ENCODE measurements at regions not wholly inside any gene's neighbourhood (a gene's known extent, or its start where the extent isn't known, plus 50 kb on each side); places are given as distances from the start of the nearest gene placed in this dataset.

DNA sequence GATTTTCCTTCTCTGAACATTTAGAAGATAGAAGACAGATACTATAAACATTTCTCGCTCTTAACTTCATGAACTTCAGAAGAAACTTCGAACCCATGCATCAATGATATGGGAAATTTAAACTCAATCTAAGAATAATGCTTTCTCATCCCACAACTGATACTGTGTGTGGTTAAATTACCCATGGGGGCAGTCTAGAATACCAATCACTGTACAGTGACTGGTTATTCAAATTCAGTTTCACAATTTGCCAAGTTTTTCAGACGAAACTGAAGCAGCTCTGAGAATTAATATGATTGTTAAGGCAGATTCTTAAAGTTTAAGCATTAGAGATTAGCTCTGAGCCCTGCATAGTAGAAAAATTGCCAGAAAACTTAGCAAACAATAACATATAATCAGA is 431.0 kb downstream of the SH3GL2 start:
- no peaks in the 10 kb centered on the region for H3K27me3 Mint-ChIP-seq
- no peaks in the 10 kb centered on the region for H3K4me1 Mint-ChIP-seq
- no peaks in the 10 kb centered on the region for H3K36me3 Mint-ChIP-seq
- H3K27ac Mint-ChIP-seq: no peak overlapping the region
- ATAC-seq (ENCODE audit: low read depth) (no peak), DNase-seq (ENCODE audit: low spot score in 2 of 2) (no peak)
- peaks cover 2% of the 10 kb centered on the region for H3K9me3 Mint-ChIP-seq
- no peak overlapping the region for H3K4me3 Mint-ChIP-seq

DNA sequence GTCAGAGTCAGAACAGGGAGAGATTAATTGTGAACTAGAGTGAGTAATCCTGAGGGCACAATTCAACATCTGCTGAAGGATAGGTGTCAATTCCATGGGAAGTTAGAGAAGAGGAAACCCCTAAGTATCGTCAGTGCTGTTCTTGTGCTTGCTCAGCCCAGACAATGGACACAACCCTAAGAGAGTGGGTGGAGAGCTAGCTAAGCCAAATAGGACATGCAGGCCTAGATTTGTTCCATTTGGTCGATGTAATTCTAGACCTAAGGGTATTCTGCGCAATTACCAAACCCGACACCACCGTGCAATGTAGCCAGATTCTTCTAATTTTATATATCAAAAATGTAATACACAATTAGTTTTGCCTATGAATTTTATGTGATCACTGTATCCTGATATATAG is 431.6 kb downstream of the SH3GL2 start:
- no peak for ATAC-seq (ENCODE audit: low read depth)
- H3K27ac Mint-ChIP-seq: no peak overlapping the region
- DNase-seq (ENCODE audit: low spot score in 2 of 2): no peak
- no peaks in the 10 kb centered on the region for H3K27me3 Mint-ChIP-seq
- no peaks in the 10 kb centered on the region for H3K4me1 Mint-ChIP-seq
- H3K9me3 Mint-ChIP-seq: peaks cover 1% of the 10 kb centered on the region
- H3K36me3 Mint-ChIP-seq: no peaks in the 10 kb centered on the region
- no peak overlapping the region for H3K4me3 Mint-ChIP-seq

DNA sequence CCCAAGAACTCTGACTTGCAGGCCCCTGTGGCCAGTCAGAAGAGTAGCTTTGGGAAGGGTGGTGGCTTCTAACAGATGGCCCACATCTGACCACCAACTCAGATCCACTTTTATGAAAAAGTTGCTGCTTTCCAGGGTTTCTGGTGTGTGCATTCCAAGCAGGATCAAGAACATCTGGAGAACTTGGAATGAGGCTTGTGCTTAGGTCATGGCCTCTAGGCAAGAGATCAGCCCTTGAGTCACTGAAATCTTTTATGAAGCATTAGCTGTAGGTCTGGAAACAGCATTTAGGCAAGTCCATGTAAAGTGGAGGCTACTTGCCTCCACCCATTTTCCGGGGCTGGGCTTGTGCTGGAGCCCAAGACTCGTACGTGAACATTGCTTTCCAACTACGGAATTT is 433.3 kb downstream of the SH3GL2 start:
- Mint-ChIP-seq H3K9me3 (peaks cover 1% of the 10 kb centered on the region), H3K36me3 (no peaks in the 10 kb centered on the region), H3K4me1 (no peaks in the 10 kb centered on the region), H3K4me3 (no peak overlapping the region), H3K27ac (no peak overlapping the region), H3K27me3 (no peaks in the 10 kb centered on the region)
- ATAC-seq (ENCODE audit: low read depth): no peak
- no peak for DNase-seq (ENCODE audit: low spot score in 2 of 2)

DNA sequence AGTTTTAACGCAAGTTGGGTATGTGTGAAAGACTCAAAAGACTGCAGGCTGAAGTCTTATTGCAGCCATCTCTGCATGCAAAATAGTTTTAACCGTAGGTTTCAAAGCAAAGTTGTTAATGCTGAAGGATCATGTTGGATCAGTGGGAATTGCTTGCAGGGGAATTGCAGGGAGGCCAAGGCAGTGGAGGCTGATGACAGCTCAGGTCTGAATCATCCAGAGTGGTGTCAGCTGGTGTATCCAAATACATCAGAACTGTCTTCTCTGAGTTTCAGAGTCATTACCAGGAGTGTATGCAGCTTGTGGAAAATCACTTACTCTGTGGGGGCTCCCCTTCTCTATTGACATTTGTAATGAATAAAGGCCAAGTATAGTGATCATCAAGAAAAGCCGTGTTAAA is 435.7 kb downstream of the SH3GL2 start:
- H3K4me3 Mint-ChIP-seq: no peak overlapping the region
- peaks cover 8% of the 10 kb centered on the region for H3K9me3 Mint-ChIP-seq
- no peak overlapping the region for H3K27ac Mint-ChIP-seq
- no peaks in the 10 kb centered on the region for H3K36me3 Mint-ChIP-seq
- DNase-seq (ENCODE audit: low spot score in 2 of 2): no peak
- H3K4me1 Mint-ChIP-seq: no peaks in the 10 kb centered on the region
- ATAC-seq (ENCODE audit: low read depth): no peak
- no peaks in the 10 kb centered on the region for H3K27me3 Mint-ChIP-seq

DNA sequence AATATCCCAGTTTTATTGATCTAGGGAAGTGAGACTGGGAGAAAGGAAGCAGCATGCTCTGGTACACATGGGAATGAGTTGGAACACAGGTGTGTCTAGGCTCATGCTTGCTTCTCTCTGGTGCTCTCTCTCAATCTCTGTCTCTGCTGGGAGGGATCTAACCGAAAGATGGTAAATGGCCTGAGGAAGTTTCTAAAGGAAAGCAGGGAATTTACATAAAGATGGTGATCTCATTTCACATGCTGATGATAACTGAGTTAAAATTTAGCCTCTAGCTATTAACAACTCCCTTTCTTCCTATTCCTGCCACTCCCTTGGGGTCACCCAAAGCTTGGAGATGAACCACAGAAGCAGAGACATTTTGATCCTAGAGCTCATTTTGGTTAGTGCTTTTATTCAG is 436.2 kb downstream of the SH3GL2 start:
- Mint-ChIP-seq H3K4me3 (no peak overlapping the region), H3K9me3 (peaks cover 8% of the 10 kb centered on the region), H3K27ac (no peak overlapping the region), H3K27me3 (no peaks in the 10 kb centered on the region), H3K4me1 (no peaks in the 10 kb centered on the region), H3K36me3 (no peaks in the 10 kb centered on the region)
- ATAC-seq (ENCODE audit: low read depth): no peak
- DNase-seq (ENCODE audit: low spot score in 2 of 2): no peak

DNA sequence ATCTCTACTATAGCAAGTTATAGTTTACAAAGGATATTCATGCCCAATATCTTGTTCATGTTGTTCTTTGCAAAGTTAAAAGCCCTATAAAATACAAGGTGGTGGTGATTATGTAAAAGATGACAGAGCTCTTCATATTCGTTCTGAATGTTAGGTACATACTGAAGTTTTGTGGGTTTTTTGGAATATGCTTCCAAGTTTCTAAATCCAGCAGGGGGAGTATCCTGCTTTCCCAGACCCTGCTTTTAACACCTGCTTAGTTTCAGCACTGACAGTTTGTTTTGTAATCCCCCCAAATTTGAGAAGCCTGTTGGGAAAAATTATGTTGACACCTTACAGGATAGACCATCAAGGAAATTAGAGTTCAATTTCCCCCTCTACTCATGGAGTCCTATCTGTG is 438.3 kb downstream of the SH3GL2 start:
- Mint-ChIP-seq H3K9me3 (peaks cover 8% of the 10 kb centered on the region), H3K4me1 (no peaks in the 10 kb centered on the region), H3K4me3 (no peak overlapping the region), H3K27ac (no peak overlapping the region), H3K36me3 (no peaks in the 10 kb centered on the region), H3K27me3 (no peaks in the 10 kb centered on the region)
- no peak for ATAC-seq (ENCODE audit: low read depth)
- no peak for DNase-seq (ENCODE audit: low spot score in 2 of 2)

DNA sequence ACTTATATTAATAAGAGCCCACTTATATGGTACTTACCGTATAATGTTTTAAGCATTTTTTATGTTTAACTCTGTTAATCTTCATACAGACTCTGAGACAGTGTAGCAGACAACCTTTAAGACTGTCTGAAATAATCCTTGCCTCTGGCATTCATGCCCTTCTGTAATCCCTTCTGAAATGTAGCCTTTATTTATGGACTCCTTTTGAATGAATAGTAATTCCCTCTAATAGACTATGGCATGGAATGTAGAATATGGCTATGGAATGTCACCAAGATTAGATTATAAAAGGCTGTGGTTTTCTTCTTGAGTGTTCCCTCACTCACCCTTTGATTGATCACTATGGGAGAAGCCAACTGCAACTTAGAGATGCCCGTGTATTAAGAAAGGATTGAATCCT is 439.4 kb downstream of the SH3GL2 start:
- no peaks in the 10 kb centered on the region for H3K4me1 Mint-ChIP-seq
- H3K27ac Mint-ChIP-seq: no peak overlapping the region
- H3K27me3 Mint-ChIP-seq: no peaks in the 10 kb centered on the region
- H3K4me3 Mint-ChIP-seq: no peak overlapping the region
- no peak for ATAC-seq (ENCODE audit: low read depth)
- H3K36me3 Mint-ChIP-seq: no peaks in the 10 kb centered on the region
- DNase-seq (ENCODE audit: low spot score in 2 of 2): no peak
- H3K9me3 Mint-ChIP-seq: peaks cover 9% of the 10 kb centered on the region

DNA sequence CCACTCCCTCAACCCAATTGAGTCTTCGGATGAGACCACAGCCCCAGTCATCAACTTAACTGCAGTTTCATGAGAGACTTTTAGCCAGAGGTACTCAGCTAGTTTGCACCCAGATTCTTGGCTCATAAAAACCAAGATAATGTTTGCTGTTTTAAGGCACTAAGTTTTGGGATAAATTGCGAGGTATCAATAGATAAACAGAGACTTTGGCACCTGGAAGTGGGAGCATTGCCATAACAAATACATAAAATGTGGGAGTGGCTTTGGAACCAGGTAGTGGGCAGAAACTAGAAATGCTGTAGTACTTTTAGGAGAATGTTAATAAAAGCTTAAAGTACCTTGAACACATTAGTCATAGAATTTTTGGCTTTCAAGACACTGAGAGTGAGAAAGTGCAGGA is 439.8 kb downstream of the SH3GL2 start:
- no peak overlapping the region for H3K4me3 Mint-ChIP-seq
- peaks cover 9% of the 10 kb centered on the region for H3K9me3 Mint-ChIP-seq
- no peaks in the 10 kb centered on the region for H3K4me1 Mint-ChIP-seq
- no peak overlapping the region for H3K27ac Mint-ChIP-seq
- ATAC-seq (ENCODE audit: low read depth): no peak
- H3K27me3 Mint-ChIP-seq: no peaks in the 10 kb centered on the region
- no peaks in the 10 kb centered on the region for H3K36me3 Mint-ChIP-seq
- DNase-seq (ENCODE audit: low spot score in 2 of 2): no peak

DNA sequence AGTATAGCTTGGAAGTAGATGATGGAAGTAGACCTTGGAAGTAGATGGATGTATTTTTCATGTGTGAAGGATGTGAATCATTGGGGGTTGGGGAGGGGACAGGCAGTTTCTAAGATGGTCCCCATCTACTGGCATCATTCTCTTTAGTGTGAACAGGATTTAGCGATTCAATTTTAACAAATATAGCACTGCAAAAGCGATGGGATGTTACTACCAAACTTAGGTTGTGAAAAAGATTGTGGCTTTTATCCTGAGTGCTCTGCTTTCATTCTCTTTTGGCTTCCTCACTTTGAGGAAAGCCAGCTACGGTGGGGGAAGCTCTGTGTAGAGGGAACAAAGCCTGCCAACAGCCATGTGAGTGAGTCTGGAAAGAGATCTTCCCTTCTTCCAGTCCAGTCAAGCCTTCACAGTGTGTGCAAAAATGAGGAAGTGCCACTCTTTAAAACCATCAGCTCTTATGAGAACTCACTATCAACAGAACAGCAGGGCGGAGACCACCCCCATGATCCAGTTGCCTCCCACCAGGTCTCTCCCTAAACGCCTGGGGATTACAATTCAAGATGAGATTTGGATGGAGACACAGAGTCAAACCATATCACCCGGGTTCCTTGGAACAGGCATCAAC is 441.4 kb downstream of the SH3GL2 start:
- Mint-ChIP-seq H3K9me3 (peaks cover 11% of the 10 kb centered on the region), H3K4me1 (no peaks in the 10 kb centered on the region), H3K27ac (no peak overlapping the region), H3K27me3 (no peaks in the 10 kb centered on the region), H3K36me3 (no peaks in the 10 kb centered on the region), H3K4me3 (no peak overlapping the region)
- DNase-seq (ENCODE audit: low spot score in 2 of 2) (no peak), ATAC-seq (ENCODE audit: low read depth) (no peak)

DNA sequence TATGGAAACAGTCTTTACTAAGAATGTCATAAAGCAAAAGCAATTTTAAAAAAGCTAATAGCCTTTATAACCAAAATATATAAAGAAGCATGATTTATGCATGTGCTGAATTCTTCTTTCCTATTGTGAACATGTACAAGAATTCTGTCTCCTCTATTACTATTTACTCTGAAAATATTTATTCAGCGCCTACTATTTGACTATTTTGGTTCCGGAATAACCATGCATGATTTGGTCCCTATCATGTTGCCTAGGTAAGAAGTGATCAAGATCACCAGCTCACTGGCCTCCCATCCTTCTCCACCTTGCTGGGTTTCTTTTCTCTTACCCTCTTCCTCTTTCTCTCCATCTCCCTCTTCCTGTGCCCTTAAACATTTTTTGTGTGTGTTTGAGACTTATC is 443.8 kb downstream of the SH3GL2 start:
- ATAC-seq (ENCODE audit: low read depth) (no peak), DNase-seq (ENCODE audit: low spot score in 2 of 2) (no peak)
- H3K4me3 Mint-ChIP-seq: no peak overlapping the region
- H3K27ac Mint-ChIP-seq: no peak overlapping the region
- peaks cover 11% of the 10 kb centered on the region for H3K9me3 Mint-ChIP-seq
- no peaks in the 10 kb centered on the region for H3K36me3 Mint-ChIP-seq
- H3K4me1 Mint-ChIP-seq: no peaks in the 10 kb centered on the region
- no peaks in the 10 kb centered on the region for H3K27me3 Mint-ChIP-seq

DNA sequence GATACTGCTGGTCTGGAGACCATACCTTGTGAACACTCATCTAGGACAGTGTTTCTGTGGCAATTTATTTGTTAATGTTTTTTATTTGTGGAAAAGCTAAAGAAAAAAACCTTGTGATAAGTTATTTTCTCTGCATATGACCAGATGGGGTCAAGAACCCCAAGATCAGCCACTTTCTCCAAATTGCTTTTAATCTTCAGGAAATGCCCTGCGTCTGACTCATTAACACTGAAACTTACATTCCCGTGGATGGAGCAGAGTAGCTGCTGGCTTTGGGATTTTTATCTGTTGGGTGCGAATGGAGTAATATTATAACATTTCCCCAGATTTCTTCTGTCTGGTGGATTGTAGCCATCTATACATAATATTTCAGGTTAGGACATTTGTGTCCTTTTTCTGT is 444.5 kb downstream of the SH3GL2 start:
- DNase-seq (ENCODE audit: low spot score in 2 of 2): no peak

DNA sequence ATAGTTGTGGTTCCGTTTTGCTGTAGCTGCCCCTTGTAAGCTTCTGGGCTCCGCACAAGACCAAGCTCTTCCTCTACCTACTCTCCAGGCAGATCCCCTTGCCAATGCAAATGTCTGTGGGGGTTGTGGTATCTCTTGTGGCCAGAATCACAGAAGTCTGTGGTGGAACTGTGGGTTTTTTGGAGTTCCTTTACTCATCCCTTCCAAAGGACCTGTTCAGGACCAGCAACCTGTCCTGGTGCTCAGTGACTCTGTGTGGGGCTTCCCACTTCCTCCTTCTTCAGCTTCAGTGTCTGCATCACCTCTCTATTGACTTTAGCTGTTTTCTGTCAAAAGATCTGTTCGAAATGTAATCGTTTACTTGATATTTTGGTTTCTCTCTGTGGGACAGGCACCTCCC is 441.3 kb upstream of the ADAMTSL1 start:
- no peaks in the 10 kb centered on the region for H3K36me3 Mint-ChIP-seq
- H3K4me3 Mint-ChIP-seq: no peak overlapping the region
- H3K4me1 Mint-ChIP-seq: no peaks in the 10 kb centered on the region
- peaks cover 2% of the 10 kb centered on the region for H3K27me3 Mint-ChIP-seq
- H3K9me3 Mint-ChIP-seq: peaks cover 6% of the 10 kb centered on the region
- no peak for DNase-seq (ENCODE audit: low spot score in 2 of 2)
- no peak overlapping the region for H3K27ac Mint-ChIP-seq
- no peak for ATAC-seq (ENCODE audit: low read depth)

More for the DNA sequence above, 444.5 kb downstream of the SH3GL2 start:
- H3K27me3 Mint-ChIP-seq: peaks cover 2% of the 10 kb centered on the region
- peaks cover 12% of the 10 kb centered on the region for H3K9me3 Mint-ChIP-seq
- no peaks in the 10 kb centered on the region for H3K4me1 Mint-ChIP-seq
- no peak for ATAC-seq (ENCODE audit: low read depth)
- H3K36me3 Mint-ChIP-seq: no peaks in the 10 kb centered on the region
- H3K27ac Mint-ChIP-seq: no peak overlapping the region
- H3K4me3 Mint-ChIP-seq: no peak overlapping the region

DNA sequence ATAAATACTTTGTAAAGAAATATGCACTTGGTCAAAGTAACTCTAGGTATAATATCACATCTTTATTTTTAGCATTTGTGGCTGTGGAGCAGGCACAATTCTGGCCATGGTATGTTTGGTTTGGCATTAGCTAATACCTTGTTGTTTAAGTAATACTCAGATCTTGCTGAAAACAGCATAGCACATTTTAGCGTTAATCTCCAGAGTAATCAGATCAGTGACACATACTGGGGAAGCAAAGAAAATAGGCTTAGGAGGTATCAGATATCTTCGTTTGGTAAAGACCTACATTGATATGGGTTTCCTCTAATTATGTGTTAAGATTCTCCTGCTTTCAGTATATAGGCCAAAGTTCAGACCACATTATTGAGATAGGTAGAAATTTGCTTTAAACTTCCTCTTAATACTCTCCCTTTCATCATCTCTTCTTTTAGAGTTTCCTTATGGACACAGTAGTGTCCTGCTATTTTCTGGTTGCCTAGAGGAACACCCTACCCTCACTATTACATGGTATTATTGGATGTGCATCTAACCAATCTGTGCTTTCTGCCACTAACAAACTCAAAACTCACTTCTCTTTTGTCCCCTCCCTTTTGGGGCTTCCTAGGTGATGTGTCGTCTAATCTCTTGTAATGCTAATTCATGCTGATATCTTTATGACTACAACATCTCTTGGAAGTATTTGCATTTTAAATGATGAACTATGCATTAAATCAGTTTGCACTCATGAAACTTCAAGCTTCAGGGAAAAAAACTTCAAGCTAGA is 437.3 kb upstream of the ADAMTSL1 start:
- no peak for DNase-seq (ENCODE audit: low spot score in 2 of 2)
- Mint-ChIP-seq H3K4me1 (no peaks in the 10 kb centered on the region), H3K27ac (no peak overlapping the region), H3K36me3 (no peaks in the 10 kb centered on the region), H3K27me3 (no peaks in the 10 kb centered on the region), H3K4me3 (no peak overlapping the region), H3K9me3 (no peaks in the 10 kb centered on the region)
- ATAC-seq (ENCODE audit: low read depth): no peak

DNA sequence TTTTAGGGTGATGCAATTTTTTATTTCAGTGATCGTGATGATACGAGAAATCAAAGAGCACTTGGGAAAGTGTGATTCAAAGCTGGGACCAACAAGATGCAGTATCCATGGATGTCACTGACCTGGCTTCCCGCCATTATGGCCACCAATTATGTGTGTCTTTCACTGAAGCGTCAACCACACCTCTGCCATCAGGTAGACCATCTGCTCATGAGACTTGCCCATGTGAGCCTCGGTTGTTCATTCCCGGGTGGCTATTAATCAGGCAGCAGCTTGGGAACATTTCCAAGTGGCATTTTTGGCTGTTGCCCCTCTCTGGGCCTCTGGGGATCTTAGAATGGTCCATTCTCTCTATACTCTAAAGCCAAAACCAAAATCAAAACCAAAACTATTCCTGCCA is 436.0 kb upstream of the ADAMTSL1 start:
- H3K4me1 Mint-ChIP-seq: no peaks in the 10 kb centered on the region
- no peaks in the 10 kb centered on the region for H3K27me3 Mint-ChIP-seq
- H3K27ac Mint-ChIP-seq: no peak overlapping the region
- H3K36me3 Mint-ChIP-seq: no peaks in the 10 kb centered on the region
- H3K4me3 Mint-ChIP-seq: no peak overlapping the region
- DNase-seq (ENCODE audit: low spot score in 2 of 2) (no peak), ATAC-seq (ENCODE audit: low read depth) (no peak)
- no peaks in the 10 kb centered on the region for H3K9me3 Mint-ChIP-seq

DNA sequence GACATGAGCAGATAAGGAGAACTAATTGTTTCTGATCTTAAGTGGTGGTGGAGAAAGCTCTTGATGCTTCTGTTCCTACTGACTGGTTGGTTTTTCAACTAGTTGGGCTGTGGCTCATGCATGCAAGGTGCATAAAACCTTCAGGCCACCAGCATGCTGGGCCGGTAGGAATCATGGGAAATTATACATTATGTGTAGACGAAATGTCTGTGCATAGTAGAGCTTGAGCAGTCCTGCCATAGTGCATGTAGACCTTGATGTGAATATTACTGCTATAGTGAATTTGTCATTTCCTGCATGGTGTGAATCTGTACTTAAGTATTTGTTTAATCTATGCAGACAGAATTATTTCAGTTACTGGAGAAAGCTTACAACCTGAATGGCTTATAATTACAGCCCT is 433.6 kb upstream of the ADAMTSL1 start:
- ATAC-seq (ENCODE audit: low read depth) (no peak), DNase-seq (ENCODE audit: low spot score in 2 of 2) (no peak)
- H3K27ac Mint-ChIP-seq: no peak overlapping the region
- peaks cover 2% of the 10 kb centered on the region for H3K27me3 Mint-ChIP-seq
- H3K9me3 Mint-ChIP-seq: no peaks in the 10 kb centered on the region
- H3K4me3 Mint-ChIP-seq: no peak overlapping the region
- H3K4me1 Mint-ChIP-seq: no peaks in the 10 kb centered on the region
- no peaks in the 10 kb centered on the region for H3K36me3 Mint-ChIP-seq

All from memory B cell (primary cell).